Fibroblast of lung (primary cell): ENCODE measurements at regions not wholly inside any gene's neighbourhood (a gene's known extent, or its start where the extent isn't known, plus 50 kb on each side); places are given as distances from the start of the nearest gene placed in this dataset.

Experiments used
- DNase-seq, 2 donors: peaks; one replicate each; pipeline versions ENCODE4 v3.0.0 to v3.0.0-alpha.2; 2010; ENCODE audit warnings: low read depth in 2 of 2
- H2AFZ ChIP-seq: 2 replicates; pipeline ENCODE4 v1.5.1; 2012; ENCODE audit warnings: low read length, control low read depth, inconsistent platforms
- H3K27ac ChIP-seq: 2 replicates; pipeline ENCODE4 v1.5.1; 2011; ENCODE audit warnings: low read length, control low read depth; ENCODE audit not compliant: insufficient read depth
- H3K27me3 ChIP-seq: 2 replicates; pipeline ENCODE4 v1.5.1; 2011; ENCODE audit warnings: mild to moderate bottlenecking, low read length; ENCODE audit not compliant: control insufficient read depth, insufficient read depth
- H3K36me3 ChIP-seq: 2 replicates; pipeline ENCODE4 v1.5.1; 2011; ENCODE audit warnings: low read length; ENCODE audit not compliant: control insufficient read depth, insufficient read depth
- H3K4me1 ChIP-seq: 2 replicates; pipeline ENCODE4 v1.5.1; 2011; ENCODE audit warnings: low read length; ENCODE audit not compliant: control insufficient read depth, insufficient read depth; ENCODE audit errors: extremely low read depth
- H3K4me2 ChIP-seq: 2 replicates; pipeline ENCODE4 v1.5.1; 2011; ENCODE audit warnings: low read length, control low read depth; ENCODE audit not compliant: insufficient read depth; ENCODE audit errors: extremely low read depth
- H3K4me3 ChIP-seq, 4 experiments: fragments of 200-600 bp in 1 of 4; sonication (generic) in 1 of 4; replicated peaks in 1 of 4; 2 replicates each; pipeline ENCODE4 v1.5.1; 2011 to 2016; ENCODE audit warnings: low read length in 4 of 4, low read depth in 3 of 4, mild to moderate bottlenecking in 3 of 4, control low read depth in 2 of 4, inconsistent platforms in 1 of 4, mixed read lengths in 1 of 4; ENCODE audit not compliant: insufficient read depth in 1 of 4; ENCODE audit errors: control extremely low read depth in 1 of 4
- H3K79me2 ChIP-seq: 2 replicates; pipeline ENCODE4 v1.5.1; 2012; ENCODE audit warnings: mild to moderate bottlenecking, low read length, inconsistent platforms; ENCODE audit not compliant: control insufficient read depth, insufficient read depth
- H3K9ac ChIP-seq: 2 replicates; pipeline ENCODE4 v1.5.1; 2011; ENCODE audit warnings: mild to moderate bottlenecking, low read length, control low read depth; ENCODE audit not compliant: insufficient read depth
- H3K9me3 ChIP-seq: 2 replicates; pipeline ENCODE4 v1.5.1; 2012; ENCODE audit warnings: low read depth, low read length; ENCODE audit not compliant: control insufficient read depth, insufficient read depth
- H4K20me1 ChIP-seq: 2 replicates; pipeline ENCODE4 v1.5.1; 2011; ENCODE audit warnings: low read length; ENCODE audit not compliant: control insufficient read depth, insufficient read depth; ENCODE audit errors: extremely low read depth
- EZH2 ChIP-seq: IDR thresholded peaks from 2 replicates; pipeline ENCODE4 v1.5.1; 2012; ENCODE audit warnings: low read length, control low read depth, mild to moderate bottlenecking; ENCODE audit errors: missing control alignments
- TF ChIP-seq, protein P1 (sequence below), 2 donors: IDR thresholded peaks in 1 of 2; conservative IDR thresholded peaks in 1 of 2; 1 replicate in 1 of 2; 2 replicates in 1 of 2; pipeline ENCODE4 v1.5.1; 2011 to 2012; ENCODE audit warnings: low read length in 2 of 2, control low read depth in 1 of 2, inconsistent platforms in 1 of 2, low read depth in 1 of 2, mild to moderate bottlenecking in 1 of 2

DNA sequence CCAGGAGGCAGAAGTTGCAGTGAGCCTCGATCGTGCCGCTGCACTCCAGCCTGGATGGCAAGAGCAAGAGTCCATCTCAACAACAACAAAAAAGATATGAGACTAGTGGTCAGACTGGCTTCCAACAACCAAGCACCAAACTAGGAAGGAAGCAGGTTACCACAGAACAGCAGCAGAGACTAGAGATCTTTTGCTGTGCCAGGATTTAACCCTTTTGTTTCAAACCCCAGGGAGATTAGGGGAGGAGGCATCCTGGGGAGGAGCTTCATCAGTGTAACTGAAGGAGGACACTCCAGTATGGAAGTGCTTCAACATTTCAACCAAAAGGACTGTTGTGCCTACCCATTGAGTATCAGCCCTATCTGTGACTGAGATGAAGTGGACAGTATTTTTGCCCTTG is 240.3 kb downstream of the ZIC1 start:
- no peak overlapping the region for H3K9ac ChIP-seq
- H4K20me1 ChIP-seq = no peaks in the 10 kb centered on the region
- H3K36me3 ChIP-seq = no peaks in the 10 kb centered on the region
- no peaks in the 10 kb centered on the region for H3K27me3 ChIP-seq
- H3K4me2 ChIP-seq = no peak overlapping the region
- DNase-seq = no peak
- H3K4me1 ChIP-seq = peaks cover 3% of the 10 kb centered on the region
- H3K4me3 ChIP-seq = no peak overlapping the region
- no peaks in the 10 kb centered on the region for H3K79me2 ChIP-seq
- no peak overlapping the region for H2AFZ ChIP-seq
- TF ChIP-seq EZH2 = no peak
- TF ChIP-seq, protein P1, sequence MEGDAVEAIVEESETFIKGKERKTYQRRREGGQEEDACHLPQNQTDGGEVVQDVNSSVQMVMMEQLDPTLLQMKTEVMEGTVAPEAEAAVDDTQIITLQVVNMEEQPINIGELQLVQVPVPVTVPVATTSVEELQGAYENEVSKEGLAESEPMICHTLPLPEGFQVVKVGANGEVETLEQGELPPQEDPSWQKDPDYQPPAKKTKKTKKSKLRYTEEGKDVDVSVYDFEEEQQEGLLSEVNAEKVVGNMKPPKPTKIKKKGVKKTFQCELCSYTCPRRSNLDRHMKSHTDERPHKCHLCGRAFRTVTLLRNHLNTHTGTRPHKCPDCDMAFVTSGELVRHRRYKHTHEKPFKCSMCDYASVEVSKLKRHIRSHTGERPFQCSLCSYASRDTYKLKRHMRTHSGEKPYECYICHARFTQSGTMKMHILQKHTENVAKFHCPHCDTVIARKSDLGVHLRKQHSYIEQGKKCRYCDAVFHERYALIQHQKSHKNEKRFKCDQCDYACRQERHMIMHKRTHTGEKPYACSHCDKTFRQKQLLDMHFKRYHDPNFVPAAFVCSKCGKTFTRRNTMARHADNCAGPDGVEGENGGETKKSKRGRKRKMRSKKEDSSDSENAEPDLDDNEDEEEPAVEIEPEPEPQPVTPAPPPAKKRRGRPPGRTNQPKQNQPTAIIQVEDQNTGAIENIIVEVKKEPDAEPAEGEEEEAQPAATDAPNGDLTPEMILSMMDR (conservative IDR thresholded peaks at IDR 0.05 in 1 of 2, IDR thresholded peaks at IDR 0.05 in 1 of 2; ENCODE audit: low read depth in 1 of 2, low read length in 2 of 2) = no peak
- H3K9me3 ChIP-seq = no peaks in the 10 kb centered on the region
- H3K27ac ChIP-seq = no peak overlapping the region

DNA sequence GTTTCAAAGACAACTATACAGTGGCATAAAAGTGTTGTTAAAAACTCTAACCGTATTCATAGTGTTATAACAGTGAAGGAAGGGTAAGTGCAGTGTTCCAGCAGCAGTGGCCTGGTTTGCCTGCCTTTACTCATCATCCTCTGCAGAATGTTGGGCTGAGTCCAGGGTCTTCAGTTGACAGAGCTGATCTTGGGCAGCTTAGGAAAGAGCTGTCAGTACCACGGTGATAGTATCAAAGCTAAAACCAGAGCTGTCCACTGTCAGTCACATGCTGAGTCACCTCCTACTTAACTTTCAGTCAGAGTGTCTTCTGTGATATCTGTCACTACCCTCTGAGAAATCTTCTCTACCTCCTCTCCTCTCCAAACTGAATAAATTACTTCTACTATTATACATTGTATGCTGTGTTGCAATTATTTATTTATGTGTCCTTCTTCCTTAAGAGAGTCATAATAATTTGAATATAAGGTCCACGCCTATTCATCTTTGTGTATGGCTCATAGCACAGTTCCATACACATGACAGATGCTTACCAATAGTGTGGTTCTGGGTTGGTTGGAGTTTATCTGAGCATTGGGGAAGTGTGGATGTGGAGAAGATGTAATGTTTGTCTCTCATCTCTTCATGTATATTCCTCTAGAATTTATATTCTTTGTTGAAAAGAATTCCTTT is 242.1 kb downstream of the ZIC1 start:
- Histone ChIP-seq H3K4me1 (peaks cover 3% of the 10 kb centered on the region), H4K20me1 (no peaks in the 10 kb centered on the region), H3K4me3 (no peak overlapping the region), H3K27me3 (no peaks in the 10 kb centered on the region), H3K36me3 (no peaks in the 10 kb centered on the region), H3K79me2 (no peaks in the 10 kb centered on the region), H3K27ac (no peak overlapping the region), H3K4me2 (peak overlapping the region; percentile 21), H3K9me3 (no peaks in the 10 kb centered on the region), H3K9ac (no peak overlapping the region), H2AFZ (no peak overlapping the region)
- DNase-seq = peak in 1 of 2 donors; percentile 47
- TF ChIP-seq, protein P1 (conservative IDR thresholded peaks at IDR 0.05 in 1 of 2, IDR thresholded peaks at IDR 0.05 in 1 of 2; ENCODE audit: low read depth in 1 of 2, low read length in 2 of 2) = no peak
- no peak for TF ChIP-seq EZH2

DNA sequence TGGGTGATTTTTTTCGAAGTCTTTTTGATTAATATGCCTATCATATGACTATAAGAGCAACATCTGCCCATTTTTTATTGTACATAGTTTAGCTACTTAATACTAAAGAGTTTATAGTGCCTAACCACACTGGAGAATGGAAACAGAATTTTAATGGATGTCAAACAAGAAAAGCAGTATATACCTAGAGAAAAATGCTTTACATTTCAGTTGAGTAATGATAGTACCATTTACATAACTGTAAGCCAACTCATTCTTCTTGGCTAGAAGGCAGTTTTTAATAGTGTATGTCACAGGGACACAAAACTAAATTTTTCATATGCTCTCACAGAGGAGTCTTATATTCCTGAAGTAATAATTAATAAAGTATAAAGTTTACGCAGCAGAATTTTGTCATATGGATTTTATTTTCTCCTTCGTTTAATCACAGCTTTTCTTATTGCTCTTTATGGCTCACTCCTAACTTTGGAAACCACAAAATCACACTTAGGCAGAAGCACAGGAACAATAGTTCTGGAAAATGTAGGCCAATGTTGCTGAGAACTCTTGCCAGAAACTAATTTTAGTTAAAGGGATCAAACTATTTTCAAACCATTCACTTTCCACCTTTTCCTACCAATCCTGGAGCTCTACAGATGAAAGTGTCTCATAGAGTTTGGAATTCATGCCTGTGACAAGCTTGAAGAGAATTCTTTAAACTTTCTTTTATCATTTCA is 243.6 kb downstream of the ZIC1 start:
- H2AFZ ChIP-seq = no peak overlapping the region
- peak overlapping the region; percentile 32 for H3K4me2 ChIP-seq
- DNase-seq = peak in 1 of 2 donors; percentile 51

More for the DNA sequence above, 243.6 kb downstream of the ZIC1 start:
- no peak for TF ChIP-seq EZH2
- TF ChIP-seq, protein P1 (conservative IDR thresholded peaks at IDR 0.05 in 1 of 2, IDR thresholded peaks at IDR 0.05 in 1 of 2; ENCODE audit: low read depth in 1 of 2, low read length in 2 of 2) = no peak
- Histone ChIP-seq H3K27me3 (no peaks in the 10 kb centered on the region), H3K36me3 (no peaks in the 10 kb centered on the region), H3K79me2 (no peaks in the 10 kb centered on the region), H4K20me1 (no peaks in the 10 kb centered on the region), H3K9me3 (no peaks in the 10 kb centered on the region), H3K4me1 (peaks cover 3% of the 10 kb centered on the region), H3K27ac (no peak overlapping the region), H3K9ac (no peak overlapping the region), H3K4me3 (no peak overlapping the region)
